ENCODE measurements at regions not wholly inside any gene's neighbourhood (a gene's known extent, or its start where the extent isn't known, plus 50 kb on each side); places are given as distances from the start of the nearest gene placed in this dataset.

DNA sequence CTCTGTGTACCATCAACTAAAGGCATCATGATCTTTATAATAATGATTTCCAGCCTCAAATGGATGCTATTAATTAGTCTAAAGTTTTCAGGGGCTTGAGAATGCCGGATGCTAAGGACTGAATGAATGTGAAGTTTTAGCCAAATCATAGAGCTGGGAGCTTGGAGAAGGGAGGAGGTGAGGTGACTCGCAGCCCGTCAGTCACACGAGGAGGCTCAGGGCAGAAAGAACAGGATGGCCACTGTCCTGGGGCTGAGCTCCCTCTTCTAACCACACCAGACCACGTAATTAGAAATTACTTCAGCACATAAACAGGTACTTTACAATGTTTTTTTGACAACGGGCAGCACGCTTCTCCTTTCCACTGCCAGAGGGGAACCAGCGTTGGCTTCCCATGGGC lies 222.6 kb downstream of the NPR3 start:
- no peaks in the 10 kb centered on the region for H3K36me3 ChIP-seq (ENCODE audit: control insufficient read depth, insufficient read depth, low read length)
- peaks cover 12% of the 10 kb centered on the region for H3K4me1 Mint-ChIP-seq
- H3K4me3 Mint-ChIP-seq, result no peak overlapping the region
- peaks cover 10% of the 10 kb centered on the region for H3K4me1 ChIP-seq (ENCODE audit: control insufficient read depth, insufficient read depth, low read length)
- TF ChIP-seq, protein P1, sequence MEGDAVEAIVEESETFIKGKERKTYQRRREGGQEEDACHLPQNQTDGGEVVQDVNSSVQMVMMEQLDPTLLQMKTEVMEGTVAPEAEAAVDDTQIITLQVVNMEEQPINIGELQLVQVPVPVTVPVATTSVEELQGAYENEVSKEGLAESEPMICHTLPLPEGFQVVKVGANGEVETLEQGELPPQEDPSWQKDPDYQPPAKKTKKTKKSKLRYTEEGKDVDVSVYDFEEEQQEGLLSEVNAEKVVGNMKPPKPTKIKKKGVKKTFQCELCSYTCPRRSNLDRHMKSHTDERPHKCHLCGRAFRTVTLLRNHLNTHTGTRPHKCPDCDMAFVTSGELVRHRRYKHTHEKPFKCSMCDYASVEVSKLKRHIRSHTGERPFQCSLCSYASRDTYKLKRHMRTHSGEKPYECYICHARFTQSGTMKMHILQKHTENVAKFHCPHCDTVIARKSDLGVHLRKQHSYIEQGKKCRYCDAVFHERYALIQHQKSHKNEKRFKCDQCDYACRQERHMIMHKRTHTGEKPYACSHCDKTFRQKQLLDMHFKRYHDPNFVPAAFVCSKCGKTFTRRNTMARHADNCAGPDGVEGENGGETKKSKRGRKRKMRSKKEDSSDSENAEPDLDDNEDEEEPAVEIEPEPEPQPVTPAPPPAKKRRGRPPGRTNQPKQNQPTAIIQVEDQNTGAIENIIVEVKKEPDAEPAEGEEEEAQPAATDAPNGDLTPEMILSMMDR (conservative IDR thresholded peaks at IDR 0.05), result no peak
- H3K27me3 Mint-ChIP-seq (ENCODE audit: insufficient read depth), result no peaks in the 10 kb centered on the region
- no peaks in the 10 kb centered on the region for H3K36me3 Mint-ChIP-seq (ENCODE audit: low read depth)
- no peak overlapping the region for H3K27ac Mint-ChIP-seq
- no peak overlapping the region for H3K4me3 ChIP-seq (ENCODE audit: low read length)
- no peaks in the 10 kb centered on the region for H3K27me3 ChIP-seq (ENCODE audit: control insufficient read depth, insufficient read depth, low read length, poor library complexity, severe bottlenecking)
- no peaks in the 10 kb centered on the region for H3K9me3 ChIP-seq (ENCODE audit: control insufficient read depth, low read length)
- H3K9ac ChIP-seq (ENCODE audit: extremely low read depth, low read length, poor library complexity, severe bottlenecking), result no peak overlapping the region
- no peak overlapping the region for H3K27ac ChIP-seq (ENCODE audit: low read depth, low read length)
- WGBS, 2 experiments (ENCODE audit: insufficient coverage in 1 of 2, insufficient read length in 1 of 2), result 91% methylated on average over 6 to 8 of the region's 8 CpGs
- peaks cover 4% of the 10 kb centered on the region for H3K9me3 Mint-ChIP-seq
- DNase-seq, result no peak

DNA sequence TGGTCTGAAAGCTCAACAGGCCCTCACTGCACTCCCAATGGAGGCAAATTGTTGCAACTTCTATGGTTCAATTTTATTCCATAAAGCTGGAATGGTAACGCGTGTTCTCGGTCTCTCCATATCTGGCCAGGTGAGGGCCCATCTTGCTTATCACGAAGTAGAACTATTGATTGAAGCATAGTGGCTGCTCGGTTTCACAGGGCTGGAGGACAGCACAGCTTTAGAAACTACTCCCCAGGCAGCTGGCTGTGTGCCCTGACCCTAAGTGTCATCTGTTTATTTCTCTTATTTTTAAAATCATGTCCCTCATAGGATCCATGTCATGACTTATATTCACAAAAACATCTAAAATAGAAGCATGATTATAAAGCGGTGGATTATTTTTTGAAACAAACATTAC lies 223.4 kb downstream of the NPR3 start:
- Mint-ChIP-seq H3K4me3 (no peak overlapping the region), H3K9me3 (peaks cover 4% of the 10 kb centered on the region), H3K4me1 (peaks cover 12% of the 10 kb centered on the region), H3K27ac (no peak overlapping the region), H3K27me3 (ENCODE audit: insufficient read depth) (no peaks in the 10 kb centered on the region), H3K36me3 (ENCODE audit: low read depth) (no peaks in the 10 kb centered on the region)
- TF ChIP-seq, protein P1 (conservative IDR thresholded peaks at IDR 0.05), result no peak
- no peak overlapping the region for H3K9ac ChIP-seq (ENCODE audit: extremely low read depth, low read length, poor library complexity, severe bottlenecking)
- H3K9me3 ChIP-seq (ENCODE audit: control insufficient read depth, low read length), result no peaks in the 10 kb centered on the region
- H3K36me3 ChIP-seq (ENCODE audit: control insufficient read depth, insufficient read depth, low read length), result no peaks in the 10 kb centered on the region
- H3K4me1 ChIP-seq (ENCODE audit: control insufficient read depth, insufficient read depth, low read length), result peaks cover 10% of the 10 kb centered on the region
- H3K27ac ChIP-seq (ENCODE audit: low read depth, low read length), result no peak overlapping the region
- DNase-seq, result no peak
- WGBS, 2 experiments (ENCODE audit: insufficient coverage in 1 of 2, insufficient read length in 1 of 2), result 95 to 98% methylated on average over 5 to 6 of the region's 6 CpGs
- H3K4me3 ChIP-seq (ENCODE audit: low read length), result no peak overlapping the region
- H3K27me3 ChIP-seq (ENCODE audit: control insufficient read depth, insufficient read depth, low read length, poor library complexity, severe bottlenecking), result no peaks in the 10 kb centered on the region

DNA sequence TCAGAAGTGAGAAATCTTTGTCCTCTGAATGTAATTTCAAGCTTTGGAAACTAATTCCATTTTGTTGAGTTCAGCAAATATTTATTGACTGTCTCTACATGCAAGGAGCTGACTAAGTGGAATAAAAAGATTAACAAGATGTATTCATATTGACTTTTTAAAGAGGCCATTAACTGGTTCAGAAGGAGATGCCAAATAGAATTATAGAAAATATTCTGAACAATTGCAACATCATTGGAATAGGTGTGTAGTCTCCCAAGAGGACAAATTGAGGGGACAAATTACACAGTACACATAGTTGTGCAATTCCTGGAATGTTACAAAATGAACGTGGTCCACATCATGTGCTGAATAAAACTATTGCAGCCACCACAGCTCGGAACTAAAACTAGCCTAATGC lies 224.2 kb downstream of the NPR3 start:
- Histone ChIP-seq H3K9me3 (ENCODE audit: control insufficient read depth, low read length) (no peaks in the 10 kb centered on the region), H3K36me3 (ENCODE audit: control insufficient read depth, insufficient read depth, low read length) (no peaks in the 10 kb centered on the region), H3K4me1 (ENCODE audit: control insufficient read depth, insufficient read depth, low read length) (peaks cover 10% of the 10 kb centered on the region), H3K27ac (ENCODE audit: low read depth, low read length) (no peak overlapping the region), H3K9ac (ENCODE audit: extremely low read depth, low read length, poor library complexity, severe bottlenecking) (no peak overlapping the region), H3K4me3 (ENCODE audit: low read length) (no peak overlapping the region), H3K27me3 (ENCODE audit: control insufficient read depth, insufficient read depth, low read length, poor library complexity, severe bottlenecking) (no peaks in the 10 kb centered on the region)
- WGBS, 2 experiments (ENCODE audit: insufficient coverage in 1 of 2, insufficient read length in 1 of 2), result 94% methylated on average over 2 of the region's 2 CpGs; no CpG with 5 or more reads in 1 of the 2 experiments
- H3K36me3 Mint-ChIP-seq (ENCODE audit: low read depth), result no peaks in the 10 kb centered on the region
- peaks cover 12% of the 10 kb centered on the region for H3K4me1 Mint-ChIP-seq
- no peak for DNase-seq
- no peaks in the 10 kb centered on the region for H3K27me3 Mint-ChIP-seq (ENCODE audit: insufficient read depth)
- H3K27ac Mint-ChIP-seq, result no peak overlapping the region
- TF ChIP-seq, protein P1 (conservative IDR thresholded peaks at IDR 0.05), result no peak
- H3K4me3 Mint-ChIP-seq, result no peak overlapping the region
- peaks cover 4% of the 10 kb centered on the region for H3K9me3 Mint-ChIP-seq
